ENCODE measurements at regions not wholly inside any gene's neighbourhood (a gene's known extent, or its start where the extent isn't known, plus 50 kb on each side); places are given as distances from the start of the nearest gene placed in this dataset.

- TF ChIP-seq ZNF677 (tag by site-specific recombination; IDR thresholded peaks at IDR 0.05): no peak
- TF ChIP-seq ZNF76 (tag by site-specific recombination; IDR thresholded peaks at IDR 0.05; ENCODE audit: borderline replicate concordance, low read depth): no peak; the same call in 1 of the 2 replicates
- 0 out of 2 replicates have a peak, but pooled peaks have one; percentile 28 for TF ChIP-seq ZNF660 (tag by site-specific recombination; IDR thresholded peaks at IDR 0.05)
- TF ChIP-seq ZNF138 (tag by site-specific recombination; IDR thresholded peaks at IDR 0.05; ENCODE audit: borderline replicate concordance): no peak
- no peak for TF ChIP-seq ZNF350 (tag by site-specific recombination; IDR thresholded peaks at IDR 0.05)
- no peak for TF ChIP-seq ZNF184 (tag by site-specific recombination; IDR thresholded peaks at IDR 0.05)
- TF ChIP-seq ZXDB (tag by site-specific recombination; IDR thresholded peaks at IDR 0.05): no peak; the same call in 1 of the 2 replicates
- no peak for TF ChIP-seq ZNF292 (tag by site-specific recombination; IDR thresholded peaks at IDR 0.05; ENCODE audit: borderline replicate concordance, low read depth)
- TF ChIP-seq ZNF146 (tag by site-specific recombination; IDR thresholded peaks at IDR 0.05): no peak
- no peak for TF ChIP-seq ZNF837 (tag by site-specific recombination; IDR thresholded peaks at IDR 0.05)
- no peak for TF ChIP-seq SCRT2 (tag by site-specific recombination; IDR thresholded peaks at IDR 0.05)
- no peak for TF ChIP-seq ZNF324 (tag by site-specific recombination; IDR thresholded peaks at IDR 0.05)
- TF ChIP-seq ZBTB10 (tag by site-specific recombination; IDR thresholded peaks at IDR 0.05): no peak
- no peak for TF ChIP-seq ZNF214 (tag by site-specific recombination; IDR thresholded peaks at IDR 0.05; ENCODE audit: borderline replicate concordance)
- TF ChIP-seq ZNF624 (tag by site-specific recombination; IDR thresholded peaks at IDR 0.05): no peak
- no peak for TF ChIP-seq BCL6B (tag by site-specific recombination; IDR thresholded peaks at IDR 0.05)
- no peak for TF ChIP-seq ZSCAN30 (tag by site-specific recombination; IDR thresholded peaks at IDR 0.05)
- TF ChIP-seq ZNF561 (tag by site-specific recombination; IDR thresholded peaks at IDR 0.05; ENCODE audit: borderline replicate concordance): peak; percentile 47; the same call in 1 of the 2 replicates
- TF ChIP-seq TSHZ1 (tag by site-specific recombination; IDR thresholded peaks at IDR 0.05; ENCODE audit: borderline replicate concordance): no peak
- TF ChIP-seq ZNF513 (tag by site-specific recombination; IDR thresholded peaks at IDR 0.05): peak; percentile 76
- TF ChIP-seq ZNF645 (tag by site-specific recombination; IDR thresholded peaks at IDR 0.05): no peak
- TF ChIP-seq ZNF747 (tag by site-specific recombination; IDR thresholded peaks at IDR 0.05): no peak
- no peak for TF ChIP-seq GLI2 (tag by site-specific recombination; IDR thresholded peaks at IDR 0.05; ENCODE audit: borderline replicate concordance, low read depth)
- no peak for TF ChIP-seq ZNF626 (tag by site-specific recombination; IDR thresholded peaks at IDR 0.05)
- TF ChIP-seq ZNF404 (tag by site-specific recombination; IDR thresholded peaks at IDR 0.05): no peak
- TF ChIP-seq ZNF362 (tag by site-specific recombination; IDR thresholded peaks at IDR 0.05): no peak
- TF ChIP-seq SCRT1 (tag by site-specific recombination; IDR thresholded peaks at IDR 0.05; ENCODE audit: borderline replicate concordance): no peak
- no peak for TF ChIP-seq ZNF416 (tag by site-specific recombination; IDR thresholded peaks at IDR 0.05)
These were observed 199.5 kb upstream of the CAND1 start (continued) for GRCh38 chr12:67069451-67070306.
